HCT116 (cell line): ENCODE measurements at regions not wholly inside any gene's neighbourhood (a gene's known extent, or its start where the extent isn't known, plus 50 kb on each side); places are given as distances from the start of the nearest gene placed in this dataset.
A peak's percentile ranks its signal among the peaks of the same experiment; 100 is the strongest.

Experiments used
- ATAC-seq: fragments of 200-7000 bp; cut with Tn5 transposase; 2 replicates; pipeline ENCODE4 v1.9.1; 2020; ENCODE audit warnings: mild to moderate bottlenecking, moderate library complexity
- BruUV-seq: library from RNA; stranded (reverse); fragments of 400-500 nt; replicated peaks from 2 replicates; lab custom pipeline; 2021; lab: Mats Ljungman, UMichigan
- CTCF ChIA-PET: fragments of 300-600 bp; sonication (Branson Sonifier 250); formaldehyde crosslinking; loops from one replicate; lab custom pipeline; 2021; ENCODE audit warnings: antibody characterized with exemption; lab: Charles Lee
- POLR2A ChIA-PET: fragments of 300-600, 350-600 bp; sonication (Branson Sonifier 250); formaldehyde crosslinking; loops from one replicate; lab custom pipeline; 2021; ENCODE audit warnings: antibody characterized with exemption; lab: Charles Lee
- RAD21 ChIA-PET, 2 experiments: fragments of 300-600 bp; sonication (Branson Sonifier 250); formaldehyde crosslinking; loops; one replicate each; lab custom pipeline; 2023; ENCODE audit warnings: low total read pairs in 2 of 2; ENCODE audit not compliant: uncharacterized antibody in 2 of 2, unreplicated experiment in 2 of 2, low non-redundant PET in 1 of 2; lab: Charles Lee
- DNase-seq: peaks from one replicate; pipeline ENCODE4 v3.0.0-alpha.2; 2010; ENCODE audit warnings: low read depth, low spot score
- H2AFZ ChIP-seq: fragments of 200-600 bp; shearing (Covaris generic), sonication (generic); 2 replicates; pipeline ENCODE4 v1.6.1; 2017; ENCODE audit warnings: low read depth, mixed run types, mixed read lengths, antibody characterized with exemption, low read length; ENCODE audit not compliant: poor library complexity, severe bottlenecking
- H3K27ac ChIP-seq: 2 replicates; pipeline ENCODE4 v1.5.1; 2012; ENCODE audit warnings: low read depth, low read length
- H3K27me3 ChIP-seq: fragments of 200-600 bp; sonication (generic); 2 replicates; pipeline ENCODE4 v1.6.1; 2016; ENCODE audit warnings: mixed run types, low read length, mixed read lengths; ENCODE audit not compliant: insufficient read depth
- H3K36me3 ChIP-seq, 2 experiments: fragments of 200-500 bp in 1 of 2; fragments of 200-600 bp in 1 of 2; sonication (Bioruptor generic) in 1 of 2; sonication (generic) in 1 of 2; 2 replicates each; pipeline versions ENCODE4 v1.5.1 to v1.6.1; 2014 to 2016; ENCODE audit warnings: low read length in 2 of 2, inconsistent platforms in 1 of 2, mixed read lengths in 1 of 2, mixed run types in 1 of 2; ENCODE audit not compliant: insufficient read depth in 2 of 2, control insufficient read depth in 1 of 2
- H3K4me1 ChIP-seq, 2 experiments: fragments of 200-600 bp in 1 of 2; sonication (generic) in 1 of 2; 2 replicates each; pipeline versions ENCODE4 v1.5.1 to v1.6.1; 2012 to 2017; ENCODE audit warnings: low read length in 2 of 2, inconsistent platforms in 1 of 2, mild to moderate bottlenecking in 1 of 2, mixed read lengths in 1 of 2, mixed run types in 1 of 2, moderate library complexity in 1 of 2; ENCODE audit not compliant: insufficient read depth in 2 of 2, control insufficient read depth in 1 of 2
- H3K4me2 ChIP-seq: fragments of 200-600 bp; sonication (generic); 2 replicates; pipeline ENCODE4 v1.6.1; 2017; ENCODE audit warnings: mixed run types, low read length, mixed read lengths
- H3K4me3 ChIP-seq, 2 experiments: fragments of 200-600 bp in 1 of 2; sonication (generic) in 1 of 2; replicated peaks in 1 of 2; 2 replicates each; pipeline ENCODE4 v1.5.1; 2011 to 2016; ENCODE audit warnings: low read length in 2 of 2, control low read depth in 1 of 2, low read depth in 1 of 2, mild to moderate bottlenecking in 1 of 2, mixed read lengths in 1 of 2, mixed run types in 1 of 2
- H3K79me2 ChIP-seq: fragments of 200-600 bp; sonication (generic); 2 replicates; pipeline ENCODE4 v1.6.1; 2017; ENCODE audit warnings: mild to moderate bottlenecking, mixed run types, low read length, moderate library complexity, mixed read lengths; ENCODE audit not compliant: insufficient read depth
- H3K9ac ChIP-seq: fragments of 200-600 bp; sonication (generic); 2 replicates; pipeline ENCODE4 v1.6.1; 2016; ENCODE audit warnings: low read length, mixed read lengths
- H3K9me2 ChIP-seq: fragments of 200-600 bp; sonication (generic), shearing (Covaris generic); 2 replicates; pipeline ENCODE4 v1.6.1; 2017; ENCODE audit warnings: mixed run types, mild to moderate bottlenecking, moderate library complexity; ENCODE audit not compliant: insufficient read depth
- H3K9me3 ChIP-seq, 2 experiments: fragments of 200-500 bp in 1 of 2; fragments of 200-600 bp in 1 of 2; sonication (Bioruptor generic) in 1 of 2; sonication (generic) in 1 of 2; 2 replicates each; pipeline ENCODE4 v1.6.1; 2014 to 2017; ENCODE audit warnings: low read length in 2 of 2, mixed read lengths in 2 of 2, inconsistent platforms in 1 of 2, low read depth in 1 of 2, mild to moderate bottlenecking in 1 of 2, mixed run types in 1 of 2, moderate library complexity in 1 of 2; ENCODE audit not compliant: control insufficient read depth in 1 of 2, insufficient read depth in 1 of 2
- H4K20me1 ChIP-seq: fragments of 200-600 bp; sonication (generic), shearing (Covaris generic); 2 replicates; pipeline ENCODE4 v1.6.1; 2017; ENCODE audit warnings: mixed run types, mild to moderate bottlenecking, moderate library complexity; ENCODE audit not compliant: insufficient read depth
- ATF3 ChIP-seq: IDR thresholded peaks from 2 replicates; pipeline ENCODE4 v1.6.1; 2012
- CBX3 ChIP-seq: IDR thresholded peaks from 2 replicates; pipeline ENCODE4 v1.6.1; 2012; ENCODE audit warnings: low read depth
- CEBPB ChIP-seq: IDR thresholded peaks from 2 replicates; pipeline ENCODE4 v1.6.1; 2012; ENCODE audit warnings: low read depth
- CTCF ChIP-seq, 3 experiments: fragments of 200-600 bp in 1 of 3; sonication (generic) in 1 of 3; IDR thresholded peaks in 2 of 3; conservative IDR thresholded peaks in 1 of 3; 2 replicates each; pipeline ENCODE4 v1.5.1; 2012 to 2017; ENCODE audit warnings: low read depth in 2 of 3, low read length in 2 of 3, antibody characterized with exemption in 1 of 3, borderline replicate concordance in 1 of 3, control low read depth in 1 of 3, mild to moderate bottlenecking in 1 of 3, mixed read lengths in 1 of 3, mixed run types in 1 of 3, moderate library complexity in 1 of 3; ENCODE audit not compliant: insufficient read depth in 1 of 3
- EZH2phosphoT487 ChIP-seq: fragments of 200-600 bp; IDR thresholded peaks from 2 replicates; pipeline ENCODE4 v1.6.1; 2018; ENCODE audit warnings: antibody characterized with exemption, borderline replicate concordance
- RAD21 ChIP-seq: IDR thresholded peaks from 2 replicates; pipeline ENCODE4 v1.6.1; 2012; ENCODE audit warnings: low read depth, mild to moderate bottlenecking
- REST ChIP-seq: IDR thresholded peaks from 2 replicates; pipeline ENCODE4 v1.6.1; 2012; ENCODE audit warnings: low read depth
- SP1 ChIP-seq: IDR thresholded peaks from 2 replicates; pipeline ENCODE4 v1.6.1; 2012; ENCODE audit warnings: low read depth
- intact Hi-C: fragments of 100-400 bp; cut with micrococcal nuclease; formaldehyde crosslinking; loops from 2 replicates; pipeline ENCODE4 v1.10.0; 2022

GRCh38 chr2:129884221-129884786 is 95.2 kb upstream of the RAB6C start:
- RAD21 ChIA-PET: no interaction called here
- Histone ChIP-seq H3K9ac (no peak overlapping the region), H3K36me3 (no peaks in the 10 kb centered on the region), H3K27me3 (peaks cover 11% of the 10 kb centered on the region), H3K4me2 (no peak overlapping the region), H3K4me3 (no peak overlapping the region), H3K4me1 (no peaks in the 10 kb centered on the region), H4K20me1 (no peaks in the 10 kb centered on the region), H3K79me2 (no peaks in the 10 kb centered on the region), H2AFZ (no peak overlapping the region), H3K9me2 (no peaks in the 10 kb centered on the region), H3K9me3 (no peaks in the 10 kb centered on the region), H3K27ac (no peak overlapping the region)
- CTCF ChIA-PET: no interaction called here
- POLR2A ChIA-PET: no interaction called here
- no peak for TF ChIP-seq CBX3
- TF ChIP-seq REST: no peak
- TF ChIP-seq CEBPB: no peak
- TF ChIP-seq SP1: no peak
- TF ChIP-seq EZH2phosphoT487: no peak
- DNase-seq (no peak), ATAC-seq (no peak)
- no TSS peak for BruUV-seq
- intact Hi-C loops: no loop called here

- POLR2A ChIA-PET: no interaction called here
- no peaks in the 10 kb centered on the region for H4K20me1 ChIP-seq
These were observed 93.7 kb upstream of the RAB6C start for GRCh38 chr2:129885735-129886134.

More at GRCh38 chr2:129885735-129886134, 93.7 kb upstream of the RAB6C start:
- H3K9ac ChIP-seq: no peak overlapping the region
- H3K4me2 ChIP-seq: no peak overlapping the region
- CTCF ChIA-PET: no interaction called here
- H3K27me3 ChIP-seq: peaks cover 25% of the 10 kb centered on the region
- no peak overlapping the region for H3K4me3 ChIP-seq
- TF ChIP-seq CTCF (IDR thresholded peaks at IDR 0.05 in 2 of 3, conservative IDR thresholded peaks at IDR 0.05 in 1 of 3; ENCODE audit: borderline replicate concordance in 1 of 3, insufficient read depth in 1 of 3, low read depth in 2 of 3, low read length in 2 of 3) (peak in 2 of 3 experiments; percentile 43 to 46; a peak in 4 of 6 replicates), ATF3 (no peak), RAD21 (peak; percentile 48)
- TF ChIP-seq, all 23 proteins: peak for 2
- intact Hi-C loops: no loop called here
- Histone ChIP-seq H3K4me1 (no peaks in the 10 kb centered on the region), H3K79me2 (no peaks in the 10 kb centered on the region), H2AFZ (no peak overlapping the region), H3K9me2 (no peaks in the 10 kb centered on the region), H3K9me3 (no peaks in the 10 kb centered on the region), H3K36me3 (no peaks in the 10 kb centered on the region), H3K27ac (no peak overlapping the region)
- DNase-seq (no peak), ATAC-seq (peak; percentile 73)
- BruUV-seq: no TSS peak
- RAD21 ChIA-PET: no interaction called here
